ENCODE measurements at regions not wholly inside any gene's neighbourhood (a gene's known extent, or its start where the extent isn't known, plus 50 kb on each side); places are given as distances from the start of the nearest gene placed in this dataset.

DNA sequence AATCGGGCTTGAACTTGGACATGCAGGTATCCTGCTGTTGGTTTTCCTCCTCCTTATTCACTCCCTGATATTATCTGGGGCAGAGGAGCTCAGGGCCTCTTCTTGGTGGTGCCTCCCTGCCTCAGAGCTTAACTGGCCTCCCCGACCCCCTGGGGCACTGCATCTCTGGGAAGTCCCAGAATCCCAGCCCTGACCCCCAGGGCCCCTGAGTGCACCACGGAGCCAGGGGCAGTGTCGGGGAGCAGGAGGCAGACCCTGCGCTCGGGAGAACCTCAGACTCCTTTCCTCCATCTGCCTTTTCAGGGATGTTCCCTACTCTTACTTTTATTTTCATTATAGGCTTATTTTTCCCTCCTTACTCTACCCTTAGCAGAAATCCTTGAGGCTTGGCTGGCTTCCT, 537.0 kb downstream of the BRD1 start:
- TF ChIP-seq, protein P1, sequence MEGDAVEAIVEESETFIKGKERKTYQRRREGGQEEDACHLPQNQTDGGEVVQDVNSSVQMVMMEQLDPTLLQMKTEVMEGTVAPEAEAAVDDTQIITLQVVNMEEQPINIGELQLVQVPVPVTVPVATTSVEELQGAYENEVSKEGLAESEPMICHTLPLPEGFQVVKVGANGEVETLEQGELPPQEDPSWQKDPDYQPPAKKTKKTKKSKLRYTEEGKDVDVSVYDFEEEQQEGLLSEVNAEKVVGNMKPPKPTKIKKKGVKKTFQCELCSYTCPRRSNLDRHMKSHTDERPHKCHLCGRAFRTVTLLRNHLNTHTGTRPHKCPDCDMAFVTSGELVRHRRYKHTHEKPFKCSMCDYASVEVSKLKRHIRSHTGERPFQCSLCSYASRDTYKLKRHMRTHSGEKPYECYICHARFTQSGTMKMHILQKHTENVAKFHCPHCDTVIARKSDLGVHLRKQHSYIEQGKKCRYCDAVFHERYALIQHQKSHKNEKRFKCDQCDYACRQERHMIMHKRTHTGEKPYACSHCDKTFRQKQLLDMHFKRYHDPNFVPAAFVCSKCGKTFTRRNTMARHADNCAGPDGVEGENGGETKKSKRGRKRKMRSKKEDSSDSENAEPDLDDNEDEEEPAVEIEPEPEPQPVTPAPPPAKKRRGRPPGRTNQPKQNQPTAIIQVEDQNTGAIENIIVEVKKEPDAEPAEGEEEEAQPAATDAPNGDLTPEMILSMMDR (IDR thresholded peaks at IDR 0.05), result no peak
- TF ChIP-seq POLR2AphosphoS5 (IDR thresholded peaks at IDR 0.05) (no peak), POLR2A (IDR thresholded peaks at IDR 0.05) (no peak)
